GM04504 (cell line): ENCODE measurements at regions not wholly inside any gene's neighbourhood (a gene's known extent, or its start where the extent isn't known, plus 50 kb on each side); places are given as distances from the start of the nearest gene placed in this dataset.

Source experiments
- DNase-seq: peaks from one replicate; pipeline ENCODE4 v3.0.0-alpha.2; 2012; ENCODE audit warnings: low read depth

GRCh38 chr5:56481428-56482357 is 248.6 kb upstream of the ANKRD55 start:
- DNase-seq, result no peak

GRCh38 chr5:56480705-56481427 is 247.7 kb upstream of the ANKRD55 start:
- DNase-seq, result no peak

GRCh38 chr5:56480078-56480704 is 247.1 kb upstream of the ANKRD55 start:
- DNase-seq, result no peak

- DNase-seq, result no peak
These were observed 246.6 kb upstream of the ANKRD55 start for GRCh38 chr5:56479696-56480077.

- no peak for DNase-seq
These were observed 246.0 kb upstream of the ANKRD55 start for GRCh38 chr5:56479126-56479525.

GRCh38 chr5:56478062-56478461 is 244.9 kb upstream of the ANKRD55 start:
- no peak for DNase-seq

GRCh38 chr5:56476487-56476856 is 243.3 kb upstream of the ANKRD55 start:
- no peak for DNase-seq

- no peak for DNase-seq
These were observed 242.8 kb upstream of the ANKRD55 start for GRCh38 chr5:56475689-56476486.

- DNase-seq, result no peak
These were observed 238.6 kb upstream of the ANKRD55 start for GRCh38 chr5:56471707-56472106.

- DNase-seq, result no peak
These were observed 236.9 kb upstream of the ANKRD55 start for GRCh38 chr5:56470007-56470406.

GRCh38 chr5:56468277-56468676 is 235.1 kb upstream of the ANKRD55 start:
- DNase-seq, result no peak

- no peak for DNase-seq
These were observed 234.1 kb upstream of the ANKRD55 start for GRCh38 chr5:56467176-56467717.

- no peak for DNase-seq
These were observed 233.1 kb upstream of the ANKRD55 start for GRCh38 chr5:56466136-56466816.

GRCh38 chr5:56465769-56466135 is 232.6 kb upstream of the ANKRD55 start:
- DNase-seq, result no peak

- no peak for DNase-seq
These were observed 232.0 kb upstream of the ANKRD55 start for GRCh38 chr5:56464935-56465768.

GRCh38 chr5:56463944-56464571 is 230.9 kb upstream of the ANKRD55 start:
- no peak for DNase-seq

- DNase-seq, result no peak
These were observed 228.5 kb upstream of the ANKRD55 start for GRCh38 chr5:56461584-56461983.

GRCh38 chr5:56460681-56461191 is 227.6 kb upstream of the ANKRD55 start:
- no peak for DNase-seq

- DNase-seq, result no peak
These were observed 227.0 kb upstream of the ANKRD55 start for GRCh38 chr5:56460195-56460546.
